Natural killer cell (primary cell): ENCODE measurements at regions not wholly inside any gene's neighbourhood (a gene's known extent, or its start where the extent isn't known, plus 50 kb on each side); places are given as distances from the start of the nearest gene placed in this dataset.

ENCODE experiments used
- ATAC-seq, 3 donors: fragments of 150-1000 bp in 2 of 3; fragments of 200-7000 bp in 1 of 3; cut with Tn5 transposase; 1 replicate in 1 of 3; 2 replicates in 2 of 3; pipeline ENCODE4 v1.10.0; 2021; ENCODE audit warnings: mild to moderate bottlenecking in 2 of 3, moderate library complexity in 2 of 3
- DNase-seq, 2 donors: peaks; one replicate each; pipeline versions ENCODE4 v3.0.0 to v3.0.0-alpha.2; 2013 to 2021; ENCODE audit warnings: mixed read lengths in 1 of 2
- H3K27ac ChIP-seq: one replicate; pipeline ENCODE4 v1.5.1; 2013; ENCODE audit warnings: mild to moderate bottlenecking, low read length
- H3K27me3 ChIP-seq: one replicate; pipeline ENCODE4 v1.6.1; 2013; ENCODE audit warnings: low read length; ENCODE audit not compliant: control insufficient read depth, insufficient read depth
- H3K36me3 ChIP-seq: one replicate; pipeline ENCODE4 v1.6.1; 2013; ENCODE audit warnings: low read length; ENCODE audit not compliant: control insufficient read depth, insufficient read depth
- H3K4me1 ChIP-seq: one replicate; pipeline ENCODE4 v1.6.1; 2013; ENCODE audit warnings: low read length; ENCODE audit not compliant: control insufficient read depth, insufficient read depth
- H3K4me3 ChIP-seq: one replicate; pipeline ENCODE4 v1.5.1; 2013; ENCODE audit warnings: low read length
- H3K9me3 ChIP-seq: one replicate; pipeline ENCODE4 v1.6.1; 2013; ENCODE audit warnings: low read length; ENCODE audit not compliant: control insufficient read depth, insufficient read depth
- H3K27ac Mint-ChIP-seq, 2 donors: one replicate each; pipeline ENCODE4 v1.8.0; 2022; ENCODE audit warnings: mild to moderate bottlenecking in 2 of 2, mixed read lengths in 2 of 2, moderate library complexity in 1 of 2
- H3K27me3 Mint-ChIP-seq, 2 donors: one replicate each; pipeline ENCODE4 v1.8.0; 2022; ENCODE audit warnings: low read depth in 2 of 2, mixed read lengths in 2 of 2
- H3K36me3 Mint-ChIP-seq: one replicate; pipeline ENCODE4 v1.8.0; 2022; ENCODE audit warnings: mixed read lengths
- H3K4me1 Mint-ChIP-seq, 2 donors: one replicate each; pipeline ENCODE4 v1.8.0; 2022; ENCODE audit warnings: mixed read lengths in 2 of 2
- H3K4me3 Mint-ChIP-seq: one replicate; pipeline ENCODE4 v1.8.0; 2022; ENCODE audit warnings: mild to moderate bottlenecking, moderate library complexity, mixed read lengths
- H3K9me3 Mint-ChIP-seq, 2 donors: one replicate each; pipeline ENCODE4 v1.8.0; 2022; ENCODE audit warnings: mixed read lengths in 2 of 2
- WGBS: methylation state at CpG from one replicate; pipeline ENCODE4 v1.1.7; 2013; ENCODE audit warnings: missing lambda C conversion rate; ENCODE audit not compliant: insufficient coverage; 5-methylcytosine and 5-hydroxymethylcytosine counted together
- intact Hi-C: fragments of 100-400 bp; cut with micrococcal nuclease; formaldehyde crosslinking; loops from one replicate; pipeline ENCODE4 v1.14.2; 2022
- TF ChIP-seq, protein P1 (sequence below): fragments of 200-600 bp; IDR thresholded peaks from one replicate; pipeline ENCODE4 v1.8.0; 2022; ENCODE audit warnings: antibody characterized with exemption

- no peak for ATAC-seq
- Mint-ChIP-seq H3K4me1 (no peaks in the 10 kb centered on the region), H3K9me3 (peaks cover 7 to 11% of the 10 kb centered on the region in 2 donors), H3K27me3 (no peaks in the 10 kb centered on the region), H3K4me3 (no peak overlapping the region), H3K36me3 (peaks cover 3% of the 10 kb centered on the region), H3K27ac (no peak overlapping the region)
- TF ChIP-seq, protein P1, sequence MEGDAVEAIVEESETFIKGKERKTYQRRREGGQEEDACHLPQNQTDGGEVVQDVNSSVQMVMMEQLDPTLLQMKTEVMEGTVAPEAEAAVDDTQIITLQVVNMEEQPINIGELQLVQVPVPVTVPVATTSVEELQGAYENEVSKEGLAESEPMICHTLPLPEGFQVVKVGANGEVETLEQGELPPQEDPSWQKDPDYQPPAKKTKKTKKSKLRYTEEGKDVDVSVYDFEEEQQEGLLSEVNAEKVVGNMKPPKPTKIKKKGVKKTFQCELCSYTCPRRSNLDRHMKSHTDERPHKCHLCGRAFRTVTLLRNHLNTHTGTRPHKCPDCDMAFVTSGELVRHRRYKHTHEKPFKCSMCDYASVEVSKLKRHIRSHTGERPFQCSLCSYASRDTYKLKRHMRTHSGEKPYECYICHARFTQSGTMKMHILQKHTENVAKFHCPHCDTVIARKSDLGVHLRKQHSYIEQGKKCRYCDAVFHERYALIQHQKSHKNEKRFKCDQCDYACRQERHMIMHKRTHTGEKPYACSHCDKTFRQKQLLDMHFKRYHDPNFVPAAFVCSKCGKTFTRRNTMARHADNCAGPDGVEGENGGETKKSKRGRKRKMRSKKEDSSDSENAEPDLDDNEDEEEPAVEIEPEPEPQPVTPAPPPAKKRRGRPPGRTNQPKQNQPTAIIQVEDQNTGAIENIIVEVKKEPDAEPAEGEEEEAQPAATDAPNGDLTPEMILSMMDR, result no peak
- no peak overlapping the region for H3K27ac ChIP-seq
- H3K27me3 ChIP-seq, result no peaks in the 10 kb centered on the region
- H3K4me3 ChIP-seq, result no peak overlapping the region
- intact Hi-C loops, result no loop called here
- DNase-seq, result no peak
- H3K36me3 ChIP-seq, result no peaks in the 10 kb centered on the region
- no peaks in the 10 kb centered on the region for H3K9me3 ChIP-seq
- no peaks in the 10 kb centered on the region for H3K4me1 ChIP-seq
- 80% methylated on average over 1 of the region's 2 CpGs for WGBS
Observed at GRCh38 chr11:97289823-97290222, 900.0 kb downstream of the JRKL start.

DNA sequence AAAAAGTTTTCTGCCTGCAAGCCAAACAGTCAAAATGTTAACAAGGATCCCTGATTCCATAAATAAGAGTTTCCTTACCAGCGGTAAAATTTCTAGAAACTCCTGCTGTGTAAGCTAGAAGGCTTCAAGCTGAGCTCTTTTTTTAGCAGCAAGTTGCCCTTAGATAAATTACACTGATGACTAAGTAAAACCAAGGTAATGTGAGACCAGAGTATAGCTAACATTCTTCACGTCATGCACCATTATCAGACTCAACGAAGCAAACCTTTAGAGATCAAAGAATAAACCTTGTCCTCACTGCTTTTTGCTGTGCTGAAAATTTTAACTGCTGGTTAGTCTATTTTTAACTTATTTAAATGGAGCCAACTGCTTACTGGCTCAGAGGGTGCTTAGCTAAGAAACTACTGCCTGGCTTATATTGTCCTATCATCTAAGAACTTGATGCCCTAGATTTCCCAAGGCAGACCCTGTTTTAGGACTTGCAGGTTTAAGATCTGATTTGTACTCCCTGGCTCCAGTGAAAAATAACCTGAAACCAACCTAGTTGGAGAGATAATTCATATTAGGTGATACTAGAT lies 900.7 kb downstream of the JRKL start:
- Mint-ChIP-seq H3K9me3 (peaks cover 6 to 8% of the 10 kb centered on the region in 2 donors), H3K4me1 (no peaks in the 10 kb centered on the region), H3K4me3 (no peak overlapping the region), H3K27ac (no peak overlapping the region), H3K36me3 (no peaks in the 10 kb centered on the region), H3K27me3 (no peaks in the 10 kb centered on the region)
- Histone ChIP-seq H3K27me3 (no peaks in the 10 kb centered on the region), H3K4me1 (no peaks in the 10 kb centered on the region), H3K36me3 (no peaks in the 10 kb centered on the region), H3K27ac (no peak overlapping the region), H3K9me3 (no peaks in the 10 kb centered on the region), H3K4me3 (no peak overlapping the region)
- 79% methylated on average over 3 of the region's 3 CpGs for WGBS
- intact Hi-C loops, result no loop called here
- ATAC-seq (no peak), DNase-seq (no peak)
- TF ChIP-seq, protein P1, result no peak

GRCh38 chr11:97296301-97296700 lies 906.5 kb downstream of the JRKL start:
- H3K36me3 ChIP-seq, result no peaks in the 10 kb centered on the region
- Mint-ChIP-seq H3K4me3 (no peak overlapping the region), H3K27ac (no peak overlapping the region), H3K36me3 (no peaks in the 10 kb centered on the region), H3K9me3 (peaks cover 5 to 7% of the 10 kb centered on the region in 2 donors), H3K27me3 (no peaks in the 10 kb centered on the region), H3K4me1 (no peaks in the 10 kb centered on the region)
- no peak for DNase-seq
- no peak for ATAC-seq
- intact Hi-C loops, result no loop called here
- no peaks in the 10 kb centered on the region for H3K27me3 ChIP-seq
- H3K27ac ChIP-seq, result no peak overlapping the region
- no peaks in the 10 kb centered on the region for H3K9me3 ChIP-seq
- no peak overlapping the region for H3K4me3 ChIP-seq
- TF ChIP-seq, protein P1, result no peak
- H3K4me1 ChIP-seq, result no peaks in the 10 kb centered on the region
- 95% methylated on average over 4 of the region's 5 CpGs for WGBS

GRCh38 chr11:97309291-97309690 lies 919.5 kb downstream of the JRKL start:
- Histone ChIP-seq H3K27ac (no peak overlapping the region), H3K4me1 (no peaks in the 10 kb centered on the region), H3K9me3 (peaks cover 3% of the 10 kb centered on the region), H3K27me3 (no peaks in the 10 kb centered on the region), H3K36me3 (no peaks in the 10 kb centered on the region), H3K4me3 (no peak overlapping the region)
- Mint-ChIP-seq H3K27me3 (no peaks in the 10 kb centered on the region), H3K36me3 (peaks cover 7% of the 10 kb centered on the region), H3K9me3 (peaks cover 15 to 18% of the 10 kb centered on the region in 2 donors), H3K27ac (no peak overlapping the region), H3K4me1 (no peaks in the 10 kb centered on the region), H3K4me3 (no peak overlapping the region)
- DNase-seq (no peak), ATAC-seq (no peak)
- TF ChIP-seq, protein P1, result no peak
- WGBS, result 75% methylated on average over 2 of the region's 2 CpGs
- intact Hi-C loops, result no loop called here
